Breast epithelium (tissue), 4 donors: ENCODE measurements at regions not wholly inside any gene's neighbourhood (a gene's known extent, or its start where the extent isn't known, plus 50 kb on each side); places are given as distances from the start of the nearest gene placed in this dataset.

ENCODE experiments used
- DNase-seq, 2 donors: peaks; one replicate each; pipeline ENCODE4 v3.0.0-alpha.2; 2019; ENCODE audit warnings: low spot score in 2 of 2
- H3K27ac ChIP-seq, 2 donors: fragments of 200-600 bp; sonication (generic) in 1 of 2; one replicate each; pipeline ENCODE4 v1.5.1; 2016 to 2019; ENCODE audit warnings: mild to moderate bottlenecking in 1 of 2
- H3K27me3 ChIP-seq, 2 donors: fragments of 200-600 bp; sonication (generic) in 1 of 2; one replicate each; pipeline versions ENCODE4 v1.5.1 to v1.6.0; 2017 to 2019; ENCODE audit warnings: control low read depth in 1 of 2, mild to moderate bottlenecking in 1 of 2
- H3K36me3 ChIP-seq: fragments of 200-600 bp; one replicate; pipeline ENCODE4 v1.5.1; 2019
- H3K4me1 ChIP-seq, 2 donors: fragments of 200-600 bp; sonication (generic); one replicate each; pipeline ENCODE4 v1.5.1; 2016 to 2019; ENCODE audit warnings: control low read depth in 1 of 2
- H3K4me3 ChIP-seq, 3 donors: fragments of 200-600 bp; sonication (generic); 1 replicate in 2 of 3; 2 replicates in 1 of 3; pipeline ENCODE4 v1.5.1; 2016 to 2019; ENCODE audit warnings: mild to moderate bottlenecking in 3 of 3, moderate library complexity in 2 of 3
- H3K9me3 ChIP-seq, 2 donors: fragments of 200-600 bp; sonication (generic) in 1 of 2; one replicate each; pipeline ENCODE4 v1.5.1; 2016 to 2019; ENCODE audit warnings: control low read depth in 1 of 2
- CTCF ChIP-seq, 3 donors: fragments of 450-650 bp; IDR thresholded peaks; one replicate each; pipeline ENCODE4 v1.5.1; 2016 to 2017; ENCODE audit warnings: antibody characterized with exemption in 3 of 3, mild to moderate bottlenecking in 3 of 3, moderate library complexity in 3 of 3
- POLR2A ChIP-seq: fragments of 450-650 bp; IDR thresholded peaks from one replicate; pipeline ENCODE4 v1.6.1; 2016; ENCODE audit warnings: antibody characterized with exemption, mild to moderate bottlenecking, moderate library complexity
- POLR2AphosphoS5 ChIP-seq, 3 donors: sonication (generic); formaldehyde crosslinking; IDR thresholded peaks; one replicate each; pipeline ENCODE4 v1.6.1; 2017; ENCODE audit warnings: antibody characterized with exemption in 3 of 3
- intact Hi-C: fragments of 100-400 bp; cut with DNase I; formaldehyde crosslinking; loops from one replicate; pipeline ENCODE4 v1.15.1; 2023; ENCODE audit warnings: low total_unique reads

GRCh38 chr6:148674306-148674705, 72.5 kb upstream of the UST start:
- Histone ChIP-seq H3K27ac (no peak overlapping the region), H3K4me3 (no peak overlapping the region), H3K27me3 (no peaks in the 10 kb centered on the region), H3K36me3 (no peaks in the 10 kb centered on the region), H3K9me3 (peaks cover 10 to 22% of the 10 kb centered on the region in 2 donors), H3K4me1 (no peaks in the 10 kb centered on the region)
- TF ChIP-seq CTCF (IDR thresholded peaks at IDR 0.05), result no peak
- TF ChIP-seq POLR2A, result no peak
- no peak for TF ChIP-seq POLR2AphosphoS5 (IDR thresholded peaks at IDR 0.05)
- DNase-seq, result no peak
- intact Hi-C loops, result no loop called here

- no peak for DNase-seq
- Histone ChIP-seq H3K27ac (no peak overlapping the region), H3K4me3 (no peak overlapping the region), H3K4me1 (no peaks in the 10 kb centered on the region), H3K36me3 (no peaks in the 10 kb centered on the region), H3K9me3 (peaks cover 0 to 6% of the 10 kb centered on the region in 2 donors), H3K27me3 (no peaks in the 10 kb centered on the region)
- intact Hi-C loops, result no loop called here
- TF ChIP-seq POLR2AphosphoS5 (IDR thresholded peaks at IDR 0.05) (no peak), POLR2A (no peak), CTCF (IDR thresholded peaks at IDR 0.05) (no peak)
Observed at GRCh38 chr6:148677594-148678476, 69.0 kb upstream of the UST start.

- H3K4me1 ChIP-seq, result no peaks in the 10 kb centered on the region
- no peaks in the 10 kb centered on the region for H3K36me3 ChIP-seq
- no peaks in the 10 kb centered on the region for H3K27me3 ChIP-seq
- no peak overlapping the region for H3K4me3 ChIP-seq
- no peak for DNase-seq
- TF ChIP-seq CTCF (IDR thresholded peaks at IDR 0.05) (no peak), POLR2A (no peak), POLR2AphosphoS5 (IDR thresholded peaks at IDR 0.05) (no peak)
- no peak overlapping the region for H3K27ac ChIP-seq
- intact Hi-C loops, result no loop called here
- no peaks in the 10 kb centered on the region for H3K9me3 ChIP-seq
Observed at GRCh38 chr6:148678682-148679081, 68.1 kb upstream of the UST start.

- intact Hi-C loops, result loop anchor here (2.0 kb wide), 1 partner anchor 29 kb away; no protein-coding TSS in a partner anchor
- no peaks in the 10 kb centered on the region for H3K9me3 ChIP-seq
- H3K27ac ChIP-seq, result no peak overlapping the region
- H3K4me1 ChIP-seq, result no peaks in the 10 kb centered on the region
- DNase-seq, result no peak
- no peak for TF ChIP-seq POLR2AphosphoS5 (IDR thresholded peaks at IDR 0.05)
- TF ChIP-seq CTCF (IDR thresholded peaks at IDR 0.05), result no peak
- TF ChIP-seq POLR2A, result no peak
- no peaks in the 10 kb centered on the region for H3K36me3 ChIP-seq
- no peaks in the 10 kb centered on the region for H3K27me3 ChIP-seq
- no peak overlapping the region for H3K4me3 ChIP-seq
Observed at GRCh38 chr6:148681666-148682065, 65.2 kb upstream of the UST start.

GRCh38 chr6:148682252-148682651, 64.6 kb upstream of the UST start:
- H3K36me3 ChIP-seq, result no peaks in the 10 kb centered on the region
- intact Hi-C loops, result loop anchor here (2.0 kb wide), 1 partner anchor 29 kb away; no protein-coding TSS in a partner anchor
- TF ChIP-seq CTCF (IDR thresholded peaks at IDR 0.05) (no peak), POLR2AphosphoS5 (IDR thresholded peaks at IDR 0.05) (no peak), POLR2A (no peak)
- H3K4me1 ChIP-seq, result no peaks in the 10 kb centered on the region
- no peak overlapping the region for H3K27ac ChIP-seq
- no peak for DNase-seq
- H3K4me3 ChIP-seq, result no peak overlapping the region
- H3K9me3 ChIP-seq, result no peaks in the 10 kb centered on the region
- no peaks in the 10 kb centered on the region for H3K27me3 ChIP-seq
